ENCODE measurements at regions not wholly inside any gene's neighbourhood (a gene's known extent, or its start where the extent isn't known, plus 50 kb on each side); places are given as distances from the start of the nearest gene placed in this dataset.
"Not testable (repeated sequence)": the region's sequence is repeated elsewhere in the genome, so short reads cannot be mapped to it uniquely, and the experiment has no call there.

DNA sequence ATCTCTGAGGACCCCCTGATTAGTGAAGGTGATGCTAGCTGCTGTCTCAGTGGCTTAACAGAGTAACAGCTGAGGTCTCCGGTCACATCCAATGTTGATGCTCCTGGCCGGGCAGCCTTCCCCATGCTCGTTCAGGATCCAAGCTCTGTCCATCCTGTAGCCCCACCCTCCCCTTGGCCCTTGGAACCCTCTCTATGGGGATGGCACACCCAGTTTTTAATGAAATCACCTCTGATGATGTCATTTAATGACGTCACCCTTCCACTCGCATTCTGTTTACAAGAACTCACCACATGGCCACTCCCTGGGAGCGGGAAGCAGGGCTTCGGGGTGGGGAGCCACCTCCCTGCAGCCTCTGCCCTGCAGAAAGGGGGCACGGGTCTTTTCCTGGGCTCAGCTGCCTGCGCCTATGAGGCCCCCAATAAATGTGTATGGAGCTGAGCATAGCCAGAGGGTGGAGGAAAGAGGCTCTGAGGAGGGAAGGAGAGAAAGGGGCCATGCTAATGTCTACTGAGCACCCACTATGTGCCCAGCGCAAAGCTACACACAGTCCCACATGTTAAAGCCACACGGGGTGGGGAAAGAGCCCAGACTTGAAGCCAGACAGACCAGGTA lies 95.5 kb downstream of the OAT start:
- peaks cover 2% of the 10 kb centered on the region for H3K9me3 ChIP-seq (ENCODE audit: severe bottlenecking)
- H3K36me3 ChIP-seq, result no peaks in the 10 kb centered on the region
- H3K27ac ChIP-seq, result no peak overlapping the region
- H3K4me3 ChIP-seq (ENCODE audit: low read depth, low read length), result no peak overlapping the region
- DNase-seq, result no peak
- TF ChIP-seq CTCF (IDR thresholded peaks at IDR 0.05; ENCODE audit: low read depth, low read length), result no peak
- peaks cover 33% of the 10 kb centered on the region for H3K27me3 ChIP-seq (ENCODE audit: insufficient read depth, low read depth, severe bottlenecking)

DNA sequence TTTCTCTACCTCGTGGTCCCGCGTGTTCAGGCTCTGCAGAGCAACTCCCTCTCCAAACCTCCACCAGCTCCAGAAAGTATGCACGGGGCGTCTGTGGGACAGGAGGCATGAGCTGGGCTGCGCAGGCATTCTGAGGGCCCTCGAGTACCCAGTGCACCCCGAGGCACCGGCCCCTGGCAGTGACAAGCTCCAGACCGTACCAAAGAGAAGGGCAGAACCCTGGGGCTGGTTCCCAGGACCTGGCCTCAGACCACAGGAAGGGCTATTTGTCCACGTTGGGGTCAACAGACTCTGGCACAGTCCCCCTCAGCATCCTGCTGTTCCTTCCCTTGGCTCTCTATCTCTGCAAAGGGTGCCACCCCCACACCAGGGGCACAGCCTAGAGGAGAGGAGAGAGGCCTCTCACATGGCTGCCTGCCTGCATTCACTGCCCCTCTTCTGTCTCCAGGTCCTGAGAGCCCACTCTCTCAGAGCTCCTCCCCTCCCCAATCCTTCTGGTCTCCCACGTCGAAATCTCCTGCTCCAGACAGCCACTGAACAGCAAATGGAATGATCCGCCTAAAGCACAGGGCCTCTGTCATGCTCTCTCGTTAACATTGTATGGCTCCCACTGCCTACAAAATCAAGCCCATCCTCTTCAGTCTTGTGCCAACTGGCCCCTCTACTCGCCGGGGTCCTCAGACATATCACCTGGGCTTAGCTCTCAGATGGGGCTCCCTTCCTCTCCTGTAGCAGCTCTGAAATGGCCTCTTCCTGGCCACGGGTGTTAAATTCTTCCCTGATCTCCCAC lies 96.3 kb downstream of the OAT start:
- H3K4me3 ChIP-seq (ENCODE audit: low read depth, low read length), result no peak overlapping the region
- no peak for TF ChIP-seq CTCF (IDR thresholded peaks at IDR 0.05; ENCODE audit: low read depth, low read length)
- peaks cover 32% of the 10 kb centered on the region for H3K27me3 ChIP-seq (ENCODE audit: insufficient read depth, low read depth, severe bottlenecking)
- no peaks in the 10 kb centered on the region for H3K36me3 ChIP-seq
- H3K9me3 ChIP-seq (ENCODE audit: severe bottlenecking), result peaks cover 2% of the 10 kb centered on the region
- DNase-seq, result no peak
- no peak overlapping the region for H3K27ac ChIP-seq

DNA sequence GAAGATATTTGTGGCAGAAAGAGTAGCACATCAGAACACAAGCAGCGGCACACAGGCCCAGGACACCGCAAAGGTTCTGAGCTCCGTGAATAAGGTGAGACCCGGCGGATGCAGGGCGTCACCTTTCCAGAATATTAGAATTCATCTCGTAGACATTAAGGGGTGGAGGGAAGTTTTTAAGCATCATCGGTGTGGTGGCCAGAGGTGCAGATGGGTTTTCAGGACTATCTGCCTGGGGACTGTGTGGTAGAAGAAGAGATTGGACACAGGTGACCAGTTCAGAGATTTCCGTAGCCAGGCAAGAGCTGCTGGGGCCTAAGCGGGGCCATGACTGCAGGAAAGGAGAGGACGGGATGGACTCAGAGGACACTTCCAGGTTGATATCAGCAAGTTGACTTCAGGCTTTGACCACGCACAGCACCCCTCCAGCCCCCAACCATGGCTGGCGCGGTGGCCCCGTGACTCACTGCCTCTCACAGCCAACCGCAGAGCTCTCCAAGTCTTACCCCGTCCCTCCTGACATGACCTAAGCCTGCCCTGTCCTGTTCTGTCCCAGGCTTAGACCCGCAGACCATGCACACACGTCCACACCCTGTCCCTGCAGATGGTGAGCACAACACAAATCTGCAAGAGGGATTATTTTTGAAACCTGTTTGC lies 97.2 kb downstream of the OAT start:
- Histone ChIP-seq H3K27ac (no peak overlapping the region), H3K27me3 (ENCODE audit: insufficient read depth, low read depth, severe bottlenecking) (peaks cover 31% of the 10 kb centered on the region), H3K9me3 (ENCODE audit: severe bottlenecking) (peaks cover 2% of the 10 kb centered on the region), H3K4me3 (ENCODE audit: low read depth, low read length) (no peak overlapping the region), H3K36me3 (no peaks in the 10 kb centered on the region)
- TF ChIP-seq CTCF (IDR thresholded peaks at IDR 0.05; ENCODE audit: low read depth, low read length), result no peak
- DNase-seq, result no peak

DNA sequence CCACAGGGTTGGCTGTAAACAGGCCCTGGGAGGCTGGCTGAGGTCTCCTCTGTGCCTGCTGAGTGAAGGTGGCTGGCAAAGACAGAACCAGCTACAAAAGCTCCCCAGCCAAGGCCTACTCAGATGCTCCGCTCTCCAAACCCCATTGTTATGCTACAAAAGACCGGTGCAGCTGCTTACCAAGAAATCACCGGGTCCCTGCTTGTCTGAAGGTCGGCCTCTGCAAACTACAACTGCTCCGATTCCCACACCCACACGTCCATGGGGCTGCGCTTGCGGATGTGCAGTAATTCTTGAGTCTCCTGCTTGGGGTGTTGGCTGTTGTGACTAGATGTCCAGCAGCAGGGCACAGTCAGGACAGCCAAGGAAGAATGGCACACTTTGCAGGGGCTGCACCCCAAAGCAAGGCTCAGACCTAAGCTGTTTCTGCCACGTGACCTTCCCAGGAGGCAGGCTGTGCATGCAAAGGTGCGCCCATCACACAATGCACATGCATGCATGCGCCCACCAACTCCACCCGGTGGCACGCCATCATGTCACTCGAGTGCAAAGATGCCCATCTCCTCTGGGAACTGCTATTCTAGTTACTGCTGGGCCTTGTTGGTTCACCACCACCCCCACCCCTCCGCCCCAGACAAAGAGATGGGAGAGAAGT lies 97.8 kb downstream of the OAT start:
- Histone ChIP-seq H3K9me3 (ENCODE audit: severe bottlenecking) (peaks cover 2% of the 10 kb centered on the region), H3K27me3 (ENCODE audit: insufficient read depth, low read depth, severe bottlenecking) (peaks cover 24% of the 10 kb centered on the region), H3K36me3 (no peaks in the 10 kb centered on the region), H3K27ac (no peak overlapping the region), H3K4me3 (ENCODE audit: low read depth, low read length) (no peak overlapping the region)
- no peak for DNase-seq
- TF ChIP-seq CTCF (IDR thresholded peaks at IDR 0.05; ENCODE audit: low read depth, low read length), result no peak

- no peak for TF ChIP-seq CTCF (IDR thresholded peaks at IDR 0.05; ENCODE audit: low read depth, low read length)
- no peak for DNase-seq
- no peaks in the 10 kb centered on the region for H3K36me3 ChIP-seq
- no peak overlapping the region for H3K4me3 ChIP-seq (ENCODE audit: low read depth, low read length)
- no peak overlapping the region for H3K27ac ChIP-seq
- peaks cover 2% of the 10 kb centered on the region for H3K9me3 ChIP-seq (ENCODE audit: severe bottlenecking)
- H3K27me3 ChIP-seq (ENCODE audit: insufficient read depth, low read depth, severe bottlenecking), result peaks cover 18% of the 10 kb centered on the region
Measured at GRCh38 chr10:124319926-124320391, 98.8 kb downstream of the OAT start.

DNA sequence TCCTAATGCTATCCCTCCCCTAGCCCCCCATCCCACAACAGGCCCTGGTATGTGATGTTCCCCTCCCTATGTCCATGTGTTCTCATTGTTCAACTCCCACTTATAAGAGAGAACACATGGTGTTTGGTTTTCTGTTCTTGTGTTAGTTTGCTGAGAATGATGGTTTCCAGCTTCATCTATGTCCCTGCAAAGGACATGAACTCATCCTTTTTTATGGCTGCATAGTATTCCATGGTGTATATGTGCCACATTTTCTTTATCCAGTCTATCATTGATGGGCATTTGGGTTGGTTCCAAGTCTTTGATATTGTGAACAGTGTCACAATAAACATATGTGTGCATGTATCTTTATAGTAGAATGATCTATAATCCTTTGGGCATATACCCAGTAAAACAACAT lies 99.2 kb downstream of the OAT start:
- DNase-seq; H3K4me3 ChIP-seq (ENCODE audit: low read depth, low read length); H3K36me3 ChIP-seq; H3K27ac ChIP-seq; H3K9me3 ChIP-seq (ENCODE audit: severe bottlenecking): not testable (repeated sequence)
- H3K27me3 ChIP-seq (ENCODE audit: insufficient read depth, low read depth, severe bottlenecking), result peaks cover 18% of the 10 kb centered on the region
